ENCODE measurements at regions not wholly inside any gene's neighbourhood (a gene's known extent, or its start where the extent isn't known, plus 50 kb on each side); places are given as distances from the start of the nearest gene placed in this dataset.
"Not testable (repeated sequence)": the region's sequence is repeated elsewhere in the genome, so short reads cannot be mapped to it uniquely, and the experiment has no call there.

- Histone ChIP-seq H3K27ac (peak overlapping the region in 1 of 8 donors; percentile 14), H3K36me3 (no peaks in the 10 kb centered on the region), H3K4me3 (no peak overlapping the region), H3K9me3 (peaks cover 0 to 10% (median 0%) of the 10 kb centered on the region in 8 donors), H3K4me1 (peaks cover 0 to 10% (median 3%) of the 10 kb centered on the region in 6 donors), H3K27me3 (replicated peaks in 1 of 7) (no peaks in the 10 kb centered on the region)
- TF ChIP-seq POLR2A (IDR thresholded peaks at IDR 0.05): no peak
- TF ChIP-seq CTCF (IDR thresholded peaks at IDR 0.05 in 8 of 11, conservative IDR thresholded peaks at IDR 0.05 in 3 of 11): no peak
- no peak for TF ChIP-seq POLR2AphosphoS5 (IDR thresholded peaks at IDR 0.05)
- DNase-seq: no peak
- WGBS, 5 donors: 24 to 40% (median 36%) methylated on average over 2 of the region's 2 CpGs
- intact Hi-C loops (cut with DNase I; ENCODE audit: low total_unique reads): no loop called here
Measured at GRCh38 chr5:50547303-50547702, 106.2 kb upstream of the EMB start.

DNA sequence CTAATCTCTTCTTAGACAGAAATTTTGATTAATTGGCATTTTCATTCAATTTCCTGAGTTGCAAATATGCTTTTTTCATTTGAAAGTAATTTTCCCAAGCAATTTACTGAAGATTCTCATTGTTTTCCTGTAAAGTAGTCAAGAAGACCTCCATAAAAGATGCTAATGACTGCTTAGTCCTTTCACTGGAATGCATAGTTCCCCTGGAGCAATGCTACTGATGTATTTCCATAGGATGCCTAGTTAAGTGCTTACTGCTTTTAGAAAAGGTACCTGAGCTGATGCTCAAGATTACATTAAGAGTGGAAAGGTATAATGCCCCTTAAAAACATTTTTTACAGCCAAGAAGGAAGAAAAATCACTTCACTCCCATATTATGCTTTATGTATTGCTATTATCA lies 109.2 kb upstream of the EMB start:
- no peak overlapping the region for H3K27ac ChIP-seq

DNA sequence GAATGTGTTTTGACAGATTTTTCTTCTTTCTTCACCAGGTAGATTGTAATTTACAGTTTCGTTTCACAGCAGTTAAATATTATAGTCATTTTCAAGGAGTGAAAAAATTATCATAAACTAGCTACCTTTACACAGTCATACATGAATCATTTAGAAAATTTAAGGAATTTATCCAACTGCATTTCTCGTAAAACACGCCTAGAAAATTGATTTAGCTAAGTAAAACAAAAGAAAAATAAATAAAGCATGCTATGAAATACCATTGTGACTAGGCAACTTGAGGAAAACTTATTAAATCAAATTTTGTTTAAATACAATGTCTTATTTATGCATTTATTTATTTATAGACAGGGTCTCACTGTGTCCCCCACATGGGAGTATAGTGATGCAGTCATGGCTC lies 109.9 kb upstream of the EMB start:
- WGBS, 5 donors: 95 to 98% (median 96%) methylated on average over 3 of the region's 3 CpGs
- TF ChIP-seq POLR2A (IDR thresholded peaks at IDR 0.05) (no peak), POLR2AphosphoS5 (IDR thresholded peaks at IDR 0.05) (no peak), CTCF (IDR thresholded peaks at IDR 0.05 in 8 of 11, conservative IDR thresholded peaks at IDR 0.05 in 3 of 11) (no peak)
- H3K9me3 ChIP-seq: no peaks in the 10 kb centered on the region
- H3K4me3 ChIP-seq: no peak overlapping the region
- intact Hi-C loops (cut with DNase I; ENCODE audit: low total_unique reads): no loop called here
- DNase-seq: no peak
- no peaks in the 10 kb centered on the region for H3K27me3 ChIP-seq (replicated peaks in 1 of 7)
- no peak overlapping the region for H3K27ac ChIP-seq
- H3K36me3 ChIP-seq: no peaks in the 10 kb centered on the region
- peaks cover 0 to 21% (median 7%) of the 10 kb centered on the region in 6 donors for H3K4me1 ChIP-seq

More for the DNA sequence above, 109.2 kb upstream of the EMB start:
- Histone ChIP-seq H3K36me3 (no peaks in the 10 kb centered on the region), H3K4me1 (peaks cover 0 to 21% (median 7%) of the 10 kb centered on the region in 6 donors), H3K27me3 (replicated peaks in 1 of 7) (no peaks in the 10 kb centered on the region), H3K4me3 (no peak overlapping the region), H3K9me3 (no peaks in the 10 kb centered on the region)
- no peak for TF ChIP-seq CTCF (IDR thresholded peaks at IDR 0.05 in 8 of 11, conservative IDR thresholded peaks at IDR 0.05 in 3 of 11)
- no peak for TF ChIP-seq POLR2A (IDR thresholded peaks at IDR 0.05)
- no peak for TF ChIP-seq POLR2AphosphoS5 (IDR thresholded peaks at IDR 0.05)
- intact Hi-C loops (cut with DNase I; ENCODE audit: low total_unique reads): no loop called here
- DNase-seq: no peak

- no peak for DNase-seq
Measured at GRCh38 chr5:50553560-50553984, 112.5 kb upstream of the EMB start.

GRCh38 chr5:50558640-50559039 lies 107.8 kb upstream of the PARP8 start:
- H3K27ac ChIP-seq; H3K4me1 ChIP-seq; H3K9me3 ChIP-seq; H3K27me3 ChIP-seq (replicated peaks in 1 of 7); DNase-seq; intact Hi-C loops (cut with DNase I; ENCODE audit: low total_unique reads); H3K36me3 ChIP-seq; H3K4me3 ChIP-seq: not testable (repeated sequence)

More at GRCh38 chr5:50553560-50553984, 112.5 kb upstream of the EMB start:
- H3K9me3 ChIP-seq: no peaks in the 10 kb centered on the region
- H3K4me1 ChIP-seq: peaks cover 0 to 11% (median 3%) of the 10 kb centered on the region in 6 donors
- H3K27me3 ChIP-seq (replicated peaks in 1 of 7): no peaks in the 10 kb centered on the region
- peak overlapping the region in 1 of 8 donors; percentile 19 for H3K4me3 ChIP-seq
- intact Hi-C loops (cut with DNase I; ENCODE audit: low total_unique reads): no loop called here
- peak overlapping the region in 2 of 8 donors; percentile 6 to 33 for H3K27ac ChIP-seq
- 74 to 81% (median 78%) methylated on average over 4 of the region's 4 CpGs for WGBS, 5 donors
- TF ChIP-seq CTCF (IDR thresholded peaks at IDR 0.05 in 8 of 11, conservative IDR thresholded peaks at IDR 0.05 in 3 of 11): no peak
- TF ChIP-seq POLR2A (IDR thresholded peaks at IDR 0.05): no peak
- TF ChIP-seq POLR2AphosphoS5 (IDR thresholded peaks at IDR 0.05): no peak
- H3K36me3 ChIP-seq: no peaks in the 10 kb centered on the region

Measured in spleen (tissue), 11 donors.